ENCODE measurements at regions not wholly inside any gene's neighbourhood (a gene's known extent, or its start where the extent isn't known, plus 50 kb on each side); places are given as distances from the start of the nearest gene placed in this dataset.

- no peak for TF ChIP-seq POLR2A (IDR thresholded peaks at IDR 0.05)
- TF ChIP-seq, protein P1, sequence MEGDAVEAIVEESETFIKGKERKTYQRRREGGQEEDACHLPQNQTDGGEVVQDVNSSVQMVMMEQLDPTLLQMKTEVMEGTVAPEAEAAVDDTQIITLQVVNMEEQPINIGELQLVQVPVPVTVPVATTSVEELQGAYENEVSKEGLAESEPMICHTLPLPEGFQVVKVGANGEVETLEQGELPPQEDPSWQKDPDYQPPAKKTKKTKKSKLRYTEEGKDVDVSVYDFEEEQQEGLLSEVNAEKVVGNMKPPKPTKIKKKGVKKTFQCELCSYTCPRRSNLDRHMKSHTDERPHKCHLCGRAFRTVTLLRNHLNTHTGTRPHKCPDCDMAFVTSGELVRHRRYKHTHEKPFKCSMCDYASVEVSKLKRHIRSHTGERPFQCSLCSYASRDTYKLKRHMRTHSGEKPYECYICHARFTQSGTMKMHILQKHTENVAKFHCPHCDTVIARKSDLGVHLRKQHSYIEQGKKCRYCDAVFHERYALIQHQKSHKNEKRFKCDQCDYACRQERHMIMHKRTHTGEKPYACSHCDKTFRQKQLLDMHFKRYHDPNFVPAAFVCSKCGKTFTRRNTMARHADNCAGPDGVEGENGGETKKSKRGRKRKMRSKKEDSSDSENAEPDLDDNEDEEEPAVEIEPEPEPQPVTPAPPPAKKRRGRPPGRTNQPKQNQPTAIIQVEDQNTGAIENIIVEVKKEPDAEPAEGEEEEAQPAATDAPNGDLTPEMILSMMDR (IDR thresholded peaks at IDR 0.05): no peak
- TF ChIP-seq POLR2AphosphoS5 (IDR thresholded peaks at IDR 0.05): no peak
- no peak for TF ChIP-seq EP300 (IDR thresholded peaks at IDR 0.05)
Measured at GRCh38 chr4:25580633-25581467, 74.8 kb upstream of the SLC34A2 start.

Data from upper lobe of left lung (tissue), 4 donors.